NCI-H2029 treated with DMSO at 0.1 percent for 48 hours (cell line): ENCODE measurements at regions not wholly inside any gene's neighbourhood (a gene's known extent, or its start where the extent isn't known, plus 50 kb on each side); places are given as distances from the start of the nearest gene placed in this dataset.

ENCODE experiments used
- DNase-seq: peaks from one replicate; lab custom pipeline; 2025; lab: John Stamatoyannopoulos, UW

DNA sequence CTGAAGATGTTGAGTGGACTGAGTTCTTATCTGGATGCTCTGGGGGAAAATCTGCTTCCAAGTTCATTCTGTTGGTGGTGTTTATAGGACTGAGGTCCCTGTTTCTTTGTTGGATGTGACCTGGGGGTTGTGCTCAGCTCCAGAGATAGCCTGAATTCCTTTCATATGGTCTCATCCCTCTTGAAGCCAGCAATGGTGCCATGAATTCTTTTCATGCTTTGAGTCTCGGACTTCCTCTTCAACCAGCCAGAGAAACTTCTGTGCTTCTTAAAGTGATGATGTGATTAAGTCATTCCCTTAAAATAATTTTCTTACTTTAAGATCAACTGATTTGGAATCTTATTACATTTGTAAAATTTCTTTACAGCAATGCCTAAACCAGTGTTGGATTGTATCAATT, 233.8 kb upstream of the UGT8 start:
- no peak for DNase-seq

DNA sequence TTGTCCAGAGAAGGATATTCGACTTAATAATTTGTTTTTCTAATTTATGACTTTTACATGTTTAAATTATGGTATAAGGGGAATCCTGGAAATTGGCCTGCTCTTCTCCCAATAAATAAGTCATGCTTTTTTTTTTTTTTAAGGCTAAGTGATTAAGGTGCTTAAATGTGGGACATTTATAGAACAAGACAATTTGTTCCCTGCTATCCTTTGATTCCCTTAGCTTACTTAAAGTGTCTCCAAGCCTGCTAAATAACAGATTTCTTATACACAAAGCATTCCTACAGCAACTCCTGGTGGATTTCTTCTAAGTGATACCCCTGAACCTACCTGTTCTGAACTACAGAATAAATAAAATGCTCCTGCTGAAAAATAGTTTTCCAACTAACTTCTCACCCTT, 233.0 kb upstream of the UGT8 start:
- DNase-seq: no peak

DNA sequence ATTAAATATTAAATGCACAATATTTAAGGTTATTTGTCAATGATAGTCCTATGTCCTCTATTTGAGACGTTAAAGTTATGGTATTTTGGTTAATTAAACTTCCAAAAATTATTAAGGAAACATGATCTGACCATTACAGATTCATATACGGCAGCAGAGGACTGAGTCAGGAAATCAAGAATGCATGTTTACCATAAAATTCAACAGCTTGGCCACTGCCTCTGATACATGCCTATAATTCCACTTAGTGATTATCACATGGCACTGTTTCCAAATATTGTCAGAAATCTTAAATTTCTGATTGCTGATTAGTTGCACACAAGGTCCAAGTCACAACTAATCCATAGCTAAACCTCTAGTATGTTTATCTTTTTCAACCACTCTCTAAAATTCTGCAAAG, 232.2 kb upstream of the UGT8 start:
- DNase-seq: no peak

DNA sequence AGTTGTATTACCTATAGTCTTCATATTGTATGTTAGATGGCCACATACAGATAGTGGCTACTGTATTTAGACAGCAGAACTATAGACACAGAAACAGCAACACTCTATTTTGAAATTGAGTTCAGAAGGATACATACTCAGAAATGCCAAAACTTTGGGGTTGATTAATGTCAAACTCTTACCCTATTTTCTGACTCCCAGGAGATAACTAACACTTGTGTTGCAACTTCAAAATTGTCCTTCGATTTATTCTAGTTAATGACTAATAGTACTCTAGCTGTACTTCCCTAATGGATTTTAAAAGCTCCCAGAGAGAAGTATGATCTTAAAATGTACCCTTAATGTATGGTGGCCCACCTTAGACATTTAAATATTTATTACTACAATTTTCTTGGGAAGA, 229.9 kb upstream of the UGT8 start:
- no peak for DNase-seq

DNA sequence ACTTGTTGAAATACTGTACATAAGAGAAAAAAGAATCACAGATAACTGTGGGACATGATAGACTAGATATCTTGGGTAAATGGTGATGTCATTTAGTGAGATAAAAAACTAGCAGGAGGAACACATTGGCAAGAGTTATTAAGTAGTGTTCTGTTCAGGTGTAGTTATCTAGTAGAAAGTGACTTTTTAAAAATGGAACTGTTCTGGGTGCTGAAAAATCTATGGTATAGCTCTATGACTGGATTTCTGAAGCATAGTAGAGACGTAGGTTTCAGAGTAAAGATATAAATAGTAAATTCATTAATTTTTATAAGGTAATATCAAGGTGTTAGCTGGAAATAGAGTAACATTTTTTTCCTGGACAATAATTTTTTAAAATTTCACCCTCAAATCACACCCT, 225.1 kb upstream of the UGT8 start:
- no peak for DNase-seq

DNA sequence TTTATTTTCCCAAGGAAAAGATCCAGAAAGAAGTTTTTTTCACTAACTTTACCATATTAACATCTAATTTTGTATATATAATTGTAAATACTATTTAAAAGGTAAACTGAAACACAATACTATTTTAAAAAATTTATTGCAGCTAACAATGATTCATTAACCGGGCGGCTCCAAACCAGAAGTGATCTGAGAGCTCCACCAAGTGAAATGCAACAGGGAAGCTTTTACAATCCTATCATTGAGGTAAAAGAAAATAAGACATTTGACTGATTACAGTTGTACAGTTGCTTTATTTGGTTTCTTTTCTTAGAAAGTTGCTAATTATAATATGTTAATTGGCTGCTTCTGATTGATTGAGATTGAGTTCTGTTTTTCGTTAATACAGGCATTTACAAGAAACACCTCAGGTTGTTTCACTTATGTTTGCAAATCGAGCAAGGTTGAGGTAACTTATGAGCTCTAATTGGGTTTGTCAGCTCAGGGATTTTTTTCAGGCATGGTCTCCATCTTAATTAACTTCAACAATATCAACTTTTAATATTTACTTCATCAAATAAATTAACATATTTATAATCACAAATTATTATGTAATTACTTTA, 220.2 kb upstream of the UGT8 start:
- DNase-seq: no peak

DNA sequence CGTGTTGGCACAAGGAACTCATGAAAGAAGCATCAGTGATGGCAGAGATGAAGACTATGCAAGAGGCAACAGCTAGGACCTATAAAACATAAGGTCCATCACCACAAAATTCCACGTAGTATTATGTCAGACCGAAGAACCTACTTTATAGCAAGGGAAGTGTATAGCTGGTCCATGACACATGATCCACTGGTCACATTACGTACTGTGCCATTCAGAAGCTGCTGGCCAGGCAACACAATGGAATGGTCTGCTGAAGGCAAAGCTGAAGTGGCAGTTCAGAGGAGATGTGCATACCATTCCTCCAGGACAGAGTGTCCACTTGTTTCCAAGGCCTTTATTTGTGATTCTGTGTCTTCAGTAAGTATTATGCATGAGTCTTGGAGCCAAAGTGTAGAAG, 215.5 kb upstream of the UGT8 start:
- DNase-seq: no peak

DNA sequence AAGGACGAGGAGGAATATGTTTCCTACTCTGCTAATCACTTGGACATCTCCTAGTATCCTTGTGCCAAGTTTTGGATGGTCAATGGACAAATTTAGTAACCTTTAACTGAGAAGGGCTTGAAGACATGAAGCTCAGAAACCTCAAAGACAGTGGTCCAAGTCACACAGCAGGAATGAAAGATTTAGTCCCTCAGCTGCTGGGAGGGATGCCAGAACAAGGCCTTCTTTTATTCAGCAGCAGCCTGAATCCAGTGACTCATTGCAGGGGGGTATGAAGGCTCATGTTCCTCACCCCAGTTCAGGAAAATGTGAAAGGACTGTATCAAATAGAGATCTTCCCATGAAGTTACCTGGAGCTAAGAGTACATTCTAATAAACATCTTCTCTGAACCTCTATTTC, 214.9 kb upstream of the UGT8 start:
- DNase-seq: no peak

DNA sequence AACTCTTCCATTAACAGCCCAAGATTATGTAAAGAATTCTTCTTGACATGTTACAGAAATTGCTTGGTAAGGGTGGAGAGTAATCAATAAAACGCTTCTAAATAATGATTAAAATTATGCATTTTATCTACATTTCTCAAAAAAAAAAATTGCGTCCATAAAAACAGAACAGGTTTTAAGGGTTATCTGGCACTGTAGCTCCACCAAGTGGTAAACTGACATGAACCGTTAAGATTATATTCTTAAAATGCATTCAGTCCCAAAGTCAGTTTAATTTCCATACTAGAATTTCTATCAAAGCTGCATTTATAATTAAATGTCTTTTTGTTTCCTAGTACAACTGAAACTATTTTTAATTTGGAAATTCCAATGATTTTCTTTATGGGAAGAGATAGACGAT, 214.0 kb upstream of the UGT8 start:
- DNase-seq: no peak

DNA sequence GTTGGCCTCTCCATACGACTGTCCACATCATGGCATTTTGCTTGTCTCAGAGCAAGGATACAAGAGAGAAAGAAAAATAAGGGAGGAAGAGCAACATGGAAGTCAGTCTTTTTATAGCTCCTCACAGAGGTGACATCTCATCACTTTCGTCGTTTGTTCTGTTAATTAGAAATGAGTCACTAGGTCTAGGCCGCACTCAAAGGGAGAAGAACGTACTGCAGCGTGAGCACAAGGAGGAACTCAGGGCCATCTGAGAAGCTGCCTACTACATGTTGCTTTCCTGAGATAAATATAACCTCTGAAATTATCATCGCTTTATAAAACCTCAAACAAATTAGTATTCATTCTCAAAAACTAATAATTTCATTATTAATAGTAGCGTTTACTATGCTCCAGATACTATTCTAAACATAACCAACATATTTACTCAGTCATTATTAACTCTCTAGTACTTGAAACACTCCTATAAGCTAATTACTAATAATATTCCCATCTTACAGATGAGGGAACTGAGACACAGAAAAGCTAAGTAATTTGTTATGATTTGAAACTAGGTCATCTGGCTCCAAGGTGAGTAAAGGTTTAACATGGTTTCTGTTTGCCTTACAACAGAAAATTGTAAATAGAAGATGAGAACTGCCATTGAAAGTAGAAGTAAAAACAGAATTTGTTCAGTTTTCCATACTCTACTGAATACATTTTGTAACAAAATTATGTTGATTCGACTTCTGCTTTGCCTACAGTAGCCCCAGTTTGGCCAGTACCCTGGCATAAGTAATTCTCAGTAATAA, 213.2 kb upstream of the UGT8 start:
- DNase-seq: no peak

DNA sequence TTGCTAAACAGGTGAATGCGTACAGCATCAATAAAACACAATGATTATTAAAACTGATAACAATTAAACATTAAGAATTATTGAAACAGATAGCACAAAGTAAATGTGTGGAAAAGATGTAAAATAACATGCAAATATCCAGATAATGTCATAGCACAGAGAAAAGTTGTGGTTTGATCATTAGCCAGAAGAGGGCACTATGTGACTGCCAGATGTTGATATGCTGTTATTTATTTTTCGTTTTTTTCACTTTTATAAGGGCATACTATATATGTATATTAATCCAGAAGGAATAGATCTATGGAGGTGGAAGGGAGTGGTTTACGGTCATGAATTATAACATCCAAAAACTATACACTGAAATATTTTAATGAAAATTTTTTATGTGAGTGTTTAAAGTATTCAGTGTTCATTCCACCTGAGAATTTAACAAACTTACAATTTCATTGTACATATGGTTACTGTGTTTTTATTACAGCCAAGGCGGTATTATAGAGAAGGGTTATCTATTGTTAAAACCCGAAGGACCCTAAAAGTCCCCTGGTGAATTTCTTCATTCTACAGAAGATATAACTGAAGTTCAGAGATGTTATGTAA, 211.9 kb upstream of the UGT8 start:
- peak; percentile 46 for DNase-seq

DNA sequence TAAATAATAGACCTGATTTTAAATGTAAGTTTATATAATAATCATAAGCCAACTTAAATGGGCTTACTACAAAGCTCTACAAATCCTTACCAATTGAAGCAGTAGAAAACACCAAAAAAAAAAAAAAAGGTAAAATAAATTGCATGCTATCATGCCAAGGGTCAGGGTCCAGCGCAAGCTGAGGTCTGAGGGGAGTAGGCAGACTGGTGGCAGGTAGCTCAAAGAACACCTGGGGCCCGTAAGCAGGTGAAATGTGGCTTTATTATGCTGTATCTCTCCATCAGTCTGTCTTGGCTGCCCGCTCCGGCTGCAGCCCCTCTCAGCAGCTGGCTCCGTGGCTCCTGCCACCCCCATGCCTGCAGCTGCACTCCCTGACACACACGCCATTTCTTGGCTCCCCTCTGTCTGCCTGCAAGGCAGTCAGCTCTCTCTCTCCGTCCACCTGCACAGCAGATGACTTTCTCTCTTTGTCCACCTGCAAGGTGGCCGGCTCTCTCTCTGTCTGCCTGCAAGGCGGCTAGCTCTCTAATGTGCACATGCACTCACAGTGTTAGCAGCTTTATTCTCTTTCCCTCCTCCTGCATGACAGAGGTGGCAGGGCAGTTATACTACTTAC, 209.4 kb upstream of the UGT8 start:
- DNase-seq: no peak

DNA sequence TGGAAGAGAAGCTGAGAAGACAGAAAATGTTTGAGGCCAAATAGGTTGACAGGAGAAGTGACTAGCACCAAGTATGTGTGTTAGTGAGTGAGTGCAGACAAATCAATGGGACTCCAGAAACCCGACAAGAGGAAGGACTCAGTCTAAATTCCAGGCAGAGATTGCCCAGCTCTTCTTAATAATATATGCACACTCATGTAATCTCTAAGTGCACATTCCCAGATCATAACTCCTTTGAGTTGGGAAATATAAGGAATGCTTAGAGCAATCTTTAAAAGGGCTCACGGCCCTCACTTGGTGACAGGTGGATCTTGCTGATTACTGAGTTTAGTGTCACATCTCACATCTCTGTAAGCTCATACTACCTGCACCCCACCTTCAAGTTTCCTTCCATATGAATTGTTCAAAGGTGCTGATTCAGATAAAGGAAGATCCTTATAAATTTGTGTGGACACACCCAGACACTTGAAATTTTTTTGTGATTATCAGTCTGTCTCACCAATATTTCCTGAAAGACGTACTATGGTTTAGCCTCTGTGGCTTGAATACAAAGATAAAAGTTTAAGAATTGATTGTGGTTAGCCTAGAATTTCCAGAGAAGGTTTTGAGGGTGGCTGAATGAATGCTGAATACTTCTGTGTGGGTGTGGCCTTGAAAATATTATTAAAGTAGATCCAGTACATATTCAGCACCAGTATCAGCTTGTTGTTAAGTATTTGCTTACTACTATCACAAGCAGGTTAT, 205.1 kb upstream of the UGT8 start:
- DNase-seq: no peak

DNA sequence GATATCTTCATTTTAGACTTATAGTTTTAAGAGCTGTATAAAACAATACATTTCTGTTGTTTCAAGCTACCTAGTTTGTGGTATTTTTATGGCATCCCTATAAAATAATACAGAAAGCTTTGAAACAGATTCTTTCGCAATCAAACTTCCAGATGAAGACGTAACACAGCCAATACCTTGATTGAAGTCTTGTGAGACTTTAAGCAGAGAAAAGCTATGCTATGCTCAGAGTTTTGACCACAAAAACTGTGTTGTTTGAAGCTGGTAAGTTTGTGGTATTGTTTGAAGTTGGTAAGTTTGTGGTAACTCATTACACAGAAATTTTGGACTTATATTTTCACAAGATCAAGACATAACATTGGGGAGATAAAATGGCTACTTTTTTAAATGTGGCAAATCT, 201.8 kb upstream of the UGT8 start:
- no peak for DNase-seq

DNA sequence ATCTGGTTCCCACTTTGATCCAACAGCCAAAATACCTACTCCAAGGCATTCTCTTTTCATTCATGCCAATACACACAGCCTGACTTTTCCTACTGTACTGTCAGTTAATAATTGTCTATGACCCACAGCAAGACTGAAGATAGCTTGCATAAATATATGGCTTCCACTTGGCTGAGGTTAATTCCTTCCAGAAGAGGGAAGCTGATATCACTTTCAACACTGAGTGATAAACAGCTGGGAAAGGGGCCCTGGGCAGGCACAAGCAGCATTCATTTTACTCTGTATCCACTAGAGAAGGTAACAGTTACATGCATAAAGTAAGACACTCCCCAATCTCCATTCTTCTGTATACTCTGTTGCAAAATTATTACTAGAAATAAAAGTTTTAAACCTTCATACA, 200.2 kb upstream of the UGT8 start:
- DNase-seq: no peak

DNA sequence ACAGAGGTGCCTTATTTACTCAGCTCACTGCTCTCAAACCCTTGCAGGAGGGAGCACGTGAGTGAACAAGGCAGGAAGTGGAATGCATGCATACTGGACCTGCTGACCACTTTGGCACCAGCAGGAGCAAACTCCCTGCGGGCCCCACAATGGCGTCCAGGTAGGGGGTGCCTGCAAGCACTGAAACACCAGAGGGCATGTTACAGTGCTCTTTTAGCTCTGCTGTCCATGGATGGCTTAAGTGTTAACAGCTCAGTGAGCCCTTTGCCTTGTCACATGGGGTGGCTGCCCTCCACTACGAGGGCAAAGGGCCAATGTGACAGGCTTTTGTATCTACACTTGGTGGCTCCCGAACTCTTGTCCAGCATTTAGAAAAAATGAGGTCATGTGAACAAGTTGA, 199.5 kb upstream of the UGT8 start:
- DNase-seq: no peak

DNA sequence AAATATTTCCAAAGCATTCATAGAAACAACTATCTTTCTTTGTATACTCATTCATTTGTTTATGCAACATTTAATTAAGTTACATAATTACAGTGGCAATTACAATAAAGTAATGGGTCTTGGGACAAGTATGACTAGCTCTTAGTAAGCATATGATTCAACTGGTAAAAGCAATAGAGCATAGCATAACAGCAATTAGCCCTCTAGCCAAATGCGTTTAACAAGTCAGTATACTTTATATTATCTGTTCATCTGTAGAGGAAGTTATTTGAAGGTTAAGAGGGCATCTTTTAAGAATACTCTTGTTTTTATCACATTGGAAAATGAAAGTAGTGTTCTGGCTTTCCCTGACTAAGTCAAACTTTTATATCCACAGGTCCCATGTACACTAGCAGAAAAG, 198.1 kb upstream of the UGT8 start:
- DNase-seq: no peak

DNA sequence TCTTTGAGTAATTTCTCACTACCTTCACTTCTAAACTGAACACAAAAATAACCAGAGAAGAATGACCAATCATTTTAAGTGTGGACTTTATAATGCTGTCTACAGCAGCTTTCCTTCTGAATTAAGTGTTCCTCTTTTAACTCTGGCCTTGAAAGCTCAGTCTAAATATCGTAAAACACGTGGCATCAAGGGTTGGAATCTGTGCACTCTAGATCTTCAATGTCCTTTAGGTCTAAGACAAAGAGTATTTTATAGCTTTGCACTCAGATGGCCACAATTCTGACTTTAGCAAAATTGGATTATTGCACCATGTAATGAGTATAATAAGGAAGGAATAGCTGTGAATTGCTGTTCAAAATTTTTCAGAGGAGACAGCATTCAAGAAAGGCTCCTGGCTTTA, 197.1 kb upstream of the UGT8 start:
- DNase-seq: no peak

DNA sequence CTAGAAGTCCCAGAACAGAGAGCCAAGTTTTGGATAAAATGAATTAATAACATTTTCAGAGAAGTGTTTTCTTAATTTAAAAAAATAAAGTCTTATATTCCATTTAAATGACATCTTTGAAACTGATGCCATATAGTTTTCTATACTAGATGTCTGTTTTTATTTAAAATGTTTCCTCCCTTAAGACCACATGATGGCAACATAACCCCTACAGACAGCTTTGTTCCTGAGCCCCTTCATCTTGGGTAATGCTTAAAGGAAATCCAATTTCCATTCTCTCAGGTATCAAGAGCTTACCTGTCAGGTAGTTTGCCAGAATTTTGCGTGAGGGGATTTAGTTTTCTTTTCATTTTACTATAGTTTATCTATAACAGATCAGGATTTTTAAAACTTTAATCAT, 181.4 kb upstream of the UGT8 start:
- no peak for DNase-seq

DNA sequence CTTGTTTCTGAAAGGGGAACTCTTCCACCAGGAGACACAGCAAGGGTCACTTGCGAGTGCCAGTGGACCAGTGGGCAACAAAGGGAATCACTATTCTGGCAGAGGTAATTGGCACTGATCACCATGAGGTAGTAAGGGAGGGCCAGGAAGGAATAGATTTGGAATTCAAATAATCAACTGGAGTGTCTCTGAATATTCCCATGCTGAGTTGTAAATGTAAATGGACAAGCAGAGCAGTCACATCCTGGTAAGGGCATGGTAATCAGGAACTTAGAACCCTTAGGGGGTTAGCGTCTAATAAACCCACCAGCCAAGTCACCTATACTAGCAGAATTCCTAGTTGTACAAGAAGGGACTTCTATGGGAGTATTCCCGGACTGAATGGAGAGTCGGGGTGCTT, 178.5 kb upstream of the UGT8 start:
- no peak for DNase-seq

DNA sequence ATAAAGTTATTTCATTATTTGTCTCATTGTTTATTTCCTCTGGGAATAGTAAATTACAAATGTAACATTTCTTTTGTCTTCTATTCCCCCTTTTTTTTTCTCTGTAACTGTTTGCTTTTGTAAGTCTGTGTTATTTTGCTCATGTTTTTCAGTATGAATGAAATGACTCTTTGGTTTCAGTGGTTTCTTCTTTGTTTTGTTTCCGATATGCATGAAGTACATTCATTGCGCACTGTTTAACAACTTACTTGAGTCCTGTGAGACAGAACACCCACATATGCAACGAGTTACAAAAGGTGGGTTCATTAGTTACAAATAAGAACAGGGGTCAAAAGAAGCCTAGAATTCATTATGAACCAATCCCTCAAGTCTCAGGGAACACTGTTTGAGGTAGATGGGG, 175.0 kb upstream of the UGT8 start:
- no peak for DNase-seq

DNA sequence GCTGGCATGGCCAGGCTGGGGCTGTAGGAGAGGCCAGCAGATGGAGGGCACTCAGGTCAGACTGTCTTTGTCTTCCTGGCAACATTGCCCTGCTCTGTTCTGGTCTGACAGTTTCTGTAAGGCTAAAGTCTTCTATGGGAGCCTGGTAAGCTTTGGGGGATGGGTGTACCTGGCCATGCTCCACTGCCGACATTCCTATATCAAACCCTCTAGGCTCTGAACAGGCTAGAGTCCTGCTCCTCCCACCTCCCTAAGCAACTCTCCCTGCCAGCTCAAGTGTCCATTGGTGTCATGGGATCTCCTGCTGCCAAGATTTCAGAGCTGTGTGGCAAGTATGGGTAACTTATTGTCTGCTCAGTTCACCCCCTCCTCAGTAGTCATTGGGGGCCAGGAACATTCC, 163.5 kb upstream of the UGT8 start:
- no peak for DNase-seq

DNA sequence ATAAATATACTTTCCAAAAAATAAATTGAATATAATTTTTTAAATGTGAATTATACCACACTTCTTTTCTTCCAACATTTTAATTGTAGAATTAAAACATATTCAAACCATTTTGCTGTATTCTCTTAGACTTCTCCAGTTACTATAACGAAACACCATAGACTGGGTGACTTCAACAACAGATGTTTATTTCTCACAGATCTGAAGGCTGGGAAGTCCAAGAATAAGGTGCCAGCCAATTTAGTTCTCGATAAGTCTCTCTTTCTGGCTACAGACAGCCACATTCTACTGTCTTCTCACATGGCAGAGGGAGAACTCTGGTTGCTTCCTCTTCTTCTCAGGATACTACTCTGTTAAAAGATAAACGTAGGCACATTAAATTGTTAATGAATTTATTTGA, 155.8 kb upstream of the UGT8 start:
- DNase-seq: no peak
